Muscle layer of duodenum (tissue), 2 donors: ENCODE measurements at regions not wholly inside any gene's neighbourhood (a gene's known extent, or its start where the extent isn't known, plus 50 kb on each side); places are given as distances from the start of the nearest gene placed in this dataset.

ENCODE experiments used
- H3K27ac ChIP-seq: one replicate; pipeline ENCODE4 v1.7.0; 2013; ENCODE audit warnings: mild to moderate bottlenecking, low read length
- H3K27me3 ChIP-seq: one replicate; pipeline ENCODE4 v1.7.0; 2013; ENCODE audit warnings: low read depth, mild to moderate bottlenecking, control low read depth, low read length
- H3K36me3 ChIP-seq, 2 donors: one replicate each; pipeline ENCODE4 v1.7.0; 2013; ENCODE audit warnings: low read length in 2 of 2, control low read depth in 1 of 2, mild to moderate bottlenecking in 1 of 2; ENCODE audit not compliant: insufficient read depth in 2 of 2, control insufficient read depth in 1 of 2
- H3K4me1 ChIP-seq, 2 donors: one replicate each; pipeline ENCODE4 v1.7.0; 2013; ENCODE audit warnings: low read length in 2 of 2, mild to moderate bottlenecking in 2 of 2, control low read depth in 1 of 2, moderate library complexity in 1 of 2; ENCODE audit not compliant: insufficient read depth in 2 of 2, control insufficient read depth in 1 of 2
- H3K4me3 ChIP-seq, 2 donors: one replicate each; pipeline ENCODE4 v1.7.0; 2013; ENCODE audit warnings: low read length in 2 of 2, low read depth in 1 of 2, mild to moderate bottlenecking in 1 of 2
- H3K9me3 ChIP-seq, 2 donors: one replicate each; pipeline ENCODE4 v1.7.0; 2013; ENCODE audit warnings: low read length in 2 of 2, control low read depth in 1 of 2, mild to moderate bottlenecking in 1 of 2; ENCODE audit not compliant: control insufficient read depth in 1 of 2
- donor health status: healthy.

- Histone ChIP-seq H3K27ac (no peak overlapping the region), H3K4me3 (no peak overlapping the region), H3K27me3 (no peaks in the 10 kb centered on the region), H3K4me1 (peaks cover 0 to 4% of the 10 kb centered on the region in 2 donors), H3K9me3 (no peaks in the 10 kb centered on the region), H3K36me3 (no peaks in the 10 kb centered on the region)
Measured at GRCh38 chr16:22726868-22727267, 87.1 kb upstream of the HS3ST2 start.

- H3K4me1 ChIP-seq: peaks cover 0 to 4% of the 10 kb centered on the region in 2 donors
- no peaks in the 10 kb centered on the region for H3K9me3 ChIP-seq
- no peaks in the 10 kb centered on the region for H3K36me3 ChIP-seq
- H3K4me3 ChIP-seq: no peak overlapping the region
- H3K27ac ChIP-seq: no peak overlapping the region
- H3K27me3 ChIP-seq: no peaks in the 10 kb centered on the region
Measured at GRCh38 chr16:22727285-22728166, 86.4 kb upstream of the HS3ST2 start.

DNA sequence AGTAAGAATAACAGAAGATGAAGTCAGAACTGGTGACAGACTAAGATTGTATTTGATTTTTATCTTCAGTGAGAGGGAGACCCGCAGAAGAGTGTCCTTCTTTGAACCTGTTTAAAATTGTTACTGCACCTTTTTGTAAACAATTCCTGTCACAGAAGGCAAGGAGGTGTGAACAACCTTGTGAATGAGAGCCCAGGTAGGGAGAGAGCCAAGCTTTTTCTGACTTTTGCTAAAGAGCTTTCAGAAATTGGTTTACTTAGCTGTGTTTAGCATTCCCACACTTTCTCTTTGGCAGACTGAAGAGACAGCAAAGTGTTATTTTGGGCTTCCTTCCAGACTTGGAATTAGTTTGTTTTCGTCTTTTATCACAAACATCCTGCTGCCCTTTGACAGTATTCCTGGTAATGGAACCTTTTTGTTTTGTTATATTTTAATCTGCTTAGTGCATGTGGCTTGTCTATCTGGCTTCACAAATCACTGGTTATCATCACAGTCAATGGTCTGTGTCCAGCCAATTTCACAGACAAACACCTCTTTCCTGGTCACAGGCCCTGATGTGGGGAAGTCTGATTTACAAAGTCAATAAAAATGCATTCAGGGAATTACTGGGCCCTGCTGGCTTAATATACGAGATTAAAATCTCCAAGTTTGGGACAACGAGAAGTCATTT lies 85.7 kb upstream of the HS3ST2 start:
- Histone ChIP-seq H3K4me3 (no peak overlapping the region), H3K9me3 (no peaks in the 10 kb centered on the region), H3K27me3 (no peaks in the 10 kb centered on the region), H3K36me3 (no peaks in the 10 kb centered on the region), H3K4me1 (peaks cover 0 to 4% of the 10 kb centered on the region in 2 donors), H3K27ac (no peak overlapping the region)

DNA sequence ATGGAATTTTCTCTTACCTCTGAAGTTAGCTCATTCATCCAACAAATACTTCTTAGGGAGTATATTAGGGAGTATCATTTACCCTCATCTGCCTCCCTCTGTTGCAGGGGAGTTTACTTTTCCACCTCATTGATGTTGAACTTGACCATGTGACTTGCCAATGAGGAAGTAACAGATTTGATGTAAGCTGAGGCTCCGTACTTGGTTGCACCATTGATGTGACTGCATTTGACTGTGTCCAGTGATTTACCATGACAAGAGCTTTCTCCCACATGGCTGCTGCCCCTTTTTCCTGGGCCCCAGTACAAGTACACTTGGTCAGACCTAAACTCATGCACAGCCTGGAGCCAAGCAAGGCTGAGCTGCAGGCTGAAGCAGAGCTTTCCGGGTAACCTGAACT lies 81.6 kb upstream of the HS3ST2 start:
- H3K4me1 ChIP-seq: peaks cover 0 to 4% of the 10 kb centered on the region in 2 donors
- no peaks in the 10 kb centered on the region for H3K27me3 ChIP-seq
- H3K4me3 ChIP-seq: no peak overlapping the region
- no peaks in the 10 kb centered on the region for H3K36me3 ChIP-seq
- no peaks in the 10 kb centered on the region for H3K9me3 ChIP-seq
- H3K27ac ChIP-seq: no peak overlapping the region

DNA sequence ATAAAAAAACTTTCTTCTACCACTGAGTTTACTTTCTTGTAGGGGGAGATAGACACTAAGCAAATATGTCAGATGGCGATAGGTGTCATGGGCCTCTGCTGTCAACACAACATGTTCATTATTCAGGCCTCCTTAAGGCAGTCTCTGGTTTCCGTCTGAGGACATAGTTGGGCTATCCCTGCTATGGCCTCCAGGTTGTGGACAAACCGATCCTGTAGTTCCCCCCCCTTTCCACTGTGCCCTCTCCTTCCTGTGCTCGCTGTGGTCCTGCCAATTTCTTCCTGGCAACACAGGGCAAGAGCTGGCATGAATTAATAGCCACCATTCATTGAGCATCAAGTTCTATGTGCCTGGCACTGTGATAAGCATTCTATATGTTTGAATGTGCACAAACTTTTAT lies 81.0 kb upstream of the HS3ST2 start:
- no peaks in the 10 kb centered on the region for H3K27me3 ChIP-seq

DNA sequence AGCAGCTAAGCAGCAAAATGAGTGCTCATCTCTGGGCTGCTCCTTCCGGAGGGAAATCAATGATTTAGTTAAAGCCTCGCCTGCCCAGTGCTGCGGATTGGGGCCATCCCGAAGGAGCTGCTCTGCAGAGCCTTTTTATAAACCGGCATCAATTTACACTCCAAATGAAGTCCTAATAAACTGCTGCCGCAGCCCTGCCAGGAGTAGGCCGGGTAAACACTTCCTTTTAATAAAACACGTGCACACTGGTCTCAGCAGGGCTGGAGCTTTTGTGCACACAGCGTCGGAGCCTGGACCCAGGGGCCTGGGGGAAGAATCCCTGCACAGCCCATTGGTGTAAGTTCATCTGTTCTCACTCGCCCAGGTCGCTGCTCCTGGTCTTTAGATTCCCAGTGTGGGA lies 79.6 kb upstream of the HS3ST2 start:
- no peaks in the 10 kb centered on the region for H3K4me1 ChIP-seq
- no peak overlapping the region for H3K27ac ChIP-seq
- no peaks in the 10 kb centered on the region for H3K27me3 ChIP-seq

More for the DNA sequence above, 81.0 kb upstream of the HS3ST2 start:
- no peak overlapping the region for H3K27ac ChIP-seq
- peaks cover 0 to 3% of the 10 kb centered on the region in 2 donors for H3K4me1 ChIP-seq
- H3K4me3 ChIP-seq: no peak overlapping the region
- H3K36me3 ChIP-seq: no peaks in the 10 kb centered on the region
- H3K9me3 ChIP-seq: no peaks in the 10 kb centered on the region

DNA sequence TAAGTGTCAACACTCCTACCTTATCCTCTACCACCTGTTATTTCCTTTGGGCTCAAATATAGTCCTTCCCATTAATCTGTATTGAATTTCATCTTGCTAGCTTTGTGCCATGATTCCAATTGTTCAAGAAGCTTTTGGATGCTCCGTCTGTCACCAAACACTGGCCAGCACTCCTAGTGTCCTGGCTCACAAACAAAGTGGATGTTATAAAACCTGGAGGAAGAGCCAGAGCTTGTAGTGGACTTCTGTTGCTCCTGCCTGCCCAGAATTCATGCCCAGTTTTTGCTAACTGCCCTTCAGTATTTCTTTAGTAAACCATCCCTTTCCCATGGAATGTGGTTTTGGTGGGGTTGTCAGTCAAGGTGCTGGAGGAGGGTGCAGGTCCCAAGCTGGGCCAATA lies 77.2 kb upstream of the HS3ST2 start:
- Histone ChIP-seq H3K27ac (no peak overlapping the region), H3K27me3 (no peaks in the 10 kb centered on the region), H3K4me3 (no peak overlapping the region), H3K9me3 (peaks cover 0 to 2% of the 10 kb centered on the region in 2 donors), H3K36me3 (no peaks in the 10 kb centered on the region), H3K4me1 (no peaks in the 10 kb centered on the region)

More for the DNA sequence above, 79.6 kb upstream of the HS3ST2 start:
- H3K4me3 ChIP-seq: no peak overlapping the region
- no peaks in the 10 kb centered on the region for H3K36me3 ChIP-seq
- no peaks in the 10 kb centered on the region for H3K9me3 ChIP-seq

GRCh38 chr16:22739077-22739476 lies 74.9 kb upstream of the HS3ST2 start:
- Histone ChIP-seq H3K27ac (no peak overlapping the region), H3K9me3 (peaks cover 0 to 2% of the 10 kb centered on the region in 2 donors), H3K36me3 (no peaks in the 10 kb centered on the region), H3K4me1 (no peaks in the 10 kb centered on the region), H3K4me3 (no peak overlapping the region), H3K27me3 (no peaks in the 10 kb centered on the region)

- Histone ChIP-seq H3K27me3 (no peaks in the 10 kb centered on the region), H3K27ac (no peak overlapping the region), H3K9me3 (peaks cover 0 to 8% of the 10 kb centered on the region in 2 donors), H3K4me3 (no peak overlapping the region), H3K36me3 (no peaks in the 10 kb centered on the region), H3K4me1 (no peaks in the 10 kb centered on the region)
Measured at GRCh38 chr16:22743401-22743800, 70.6 kb upstream of the HS3ST2 start.

DNA sequence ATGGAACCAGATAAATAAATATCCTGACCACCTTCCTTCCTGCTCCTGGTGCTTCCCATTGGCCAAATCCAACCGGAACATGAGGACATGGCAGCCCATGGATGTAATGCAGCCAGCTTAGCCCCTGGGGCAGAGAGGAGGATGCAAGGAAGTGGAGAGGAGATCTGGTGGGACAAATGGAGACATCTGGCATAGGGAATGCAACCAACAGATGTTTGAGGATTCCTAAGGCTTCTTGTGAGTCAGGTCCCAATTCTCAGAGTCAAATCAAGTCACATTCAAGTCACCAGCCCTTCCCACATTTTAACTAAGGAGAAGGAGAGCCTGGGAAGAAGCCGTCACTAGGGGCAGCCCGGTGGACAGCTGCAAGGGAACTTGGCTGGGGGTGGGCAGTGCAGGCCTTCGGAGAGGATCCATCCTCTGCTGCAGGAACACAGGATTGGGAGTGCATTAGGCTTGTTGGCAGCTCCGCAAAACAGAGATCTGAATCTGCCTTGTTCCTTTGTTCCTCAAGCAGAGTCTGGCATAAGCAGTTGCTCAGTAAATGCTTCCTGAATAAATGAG lies 62.8 kb upstream of the HS3ST2 start:
- Histone ChIP-seq H3K27me3 (no peaks in the 10 kb centered on the region), H3K36me3 (no peaks in the 10 kb centered on the region), H3K4me1 (no peaks in the 10 kb centered on the region), H3K27ac (no peak overlapping the region), H3K9me3 (peaks cover 0 to 3% of the 10 kb centered on the region in 2 donors), H3K4me3 (no peak overlapping the region)

DNA sequence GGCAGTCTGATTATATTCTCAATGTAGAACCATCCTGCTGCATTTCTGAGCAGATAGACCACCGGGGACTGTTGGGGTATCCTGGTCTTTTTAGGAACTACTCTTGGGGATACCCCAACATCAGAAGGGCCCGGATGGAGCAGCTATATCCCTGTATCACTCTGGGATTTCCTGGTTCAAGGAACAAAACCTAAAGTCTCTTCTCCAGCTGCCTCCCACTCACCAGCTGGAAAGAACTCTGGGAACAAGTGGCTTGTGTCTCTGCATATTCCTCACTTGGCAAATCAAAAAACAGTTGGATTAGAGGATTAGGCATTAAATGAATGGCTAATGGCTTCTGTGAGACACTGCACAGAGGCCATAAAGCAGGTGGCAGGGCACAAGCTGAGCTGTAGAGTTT lies 62.3 kb upstream of the HS3ST2 start:
- Histone ChIP-seq H3K36me3 (no peaks in the 10 kb centered on the region), H3K4me1 (no peaks in the 10 kb centered on the region), H3K9me3 (no peaks in the 10 kb centered on the region), H3K27ac (no peak overlapping the region), H3K4me3 (no peak overlapping the region), H3K27me3 (no peaks in the 10 kb centered on the region)
